Suprapubic skin (tissue), 4 donors: ENCODE measurements at regions not wholly inside any gene's neighbourhood (a gene's known extent, or its start where the extent isn't known, plus 50 kb on each side); places are given as distances from the start of the nearest gene placed in this dataset.

Experiments
- DNase-seq, 2 donors: peaks; one replicate each; pipeline ENCODE4 v3.0.0-alpha.2; 2019; ENCODE audit warnings: low spot score in 2 of 2
- H3K27ac ChIP-seq: fragments of 200-600 bp; sonication (generic); one replicate; pipeline ENCODE4 v1.5.1; 2019
- H3K27me3 ChIP-seq: fragments of 200-600 bp; sonication (generic); one replicate; pipeline ENCODE4 v1.5.1; 2019
- H3K36me3 ChIP-seq: fragments of 200-600 bp; sonication (generic); one replicate; pipeline ENCODE4 v1.5.1; 2019
- H3K4me1 ChIP-seq: fragments of 200-600 bp; sonication (generic); one replicate; pipeline ENCODE4 v1.5.1; 2019
- H3K4me3 ChIP-seq: fragments of 200-600 bp; sonication (generic); one replicate; pipeline ENCODE4 v1.5.1; 2019; ENCODE audit warnings: mild to moderate bottlenecking
- H3K9me3 ChIP-seq: fragments of 200-600 bp; sonication (generic); one replicate; pipeline ENCODE4 v1.5.1; 2019
- CTCF ChIP-seq, 2 donors: fragments of 200-600 bp in 1 of 2; fragments of 450-650 bp in 1 of 2; sonication (generic) in 1 of 2; IDR thresholded peaks; one replicate each; pipeline ENCODE4 v1.5.1; 2016 to 2019; ENCODE audit warnings: antibody characterized with exemption in 2 of 2, mild to moderate bottlenecking in 1 of 2, moderate library complexity in 1 of 2
- EP300 ChIP-seq: sonication (generic); formaldehyde crosslinking; IDR thresholded peaks from one replicate; pipeline ENCODE4 v1.6.1; 2017; ENCODE audit warnings: antibody characterized with exemption
- POLR2A ChIP-seq, 2 donors: fragments of 450-650 bp; IDR thresholded peaks; one replicate each; pipeline ENCODE4 v1.6.1; 2017; ENCODE audit warnings: antibody characterized with exemption in 2 of 2, mild to moderate bottlenecking in 2 of 2, moderate library complexity in 2 of 2
- POLR2AphosphoS5 ChIP-seq, 3 donors: sonication (generic); formaldehyde crosslinking; IDR thresholded peaks; one replicate each; pipeline ENCODE4 v1.6.1; 2017; ENCODE audit warnings: antibody characterized with exemption in 3 of 3
- WGBS: methylation state at CpG from one replicate; pipeline ENCODE4 v1.1.5; 2018; 5-methylcytosine and 5-hydroxymethylcytosine counted together

DNA sequence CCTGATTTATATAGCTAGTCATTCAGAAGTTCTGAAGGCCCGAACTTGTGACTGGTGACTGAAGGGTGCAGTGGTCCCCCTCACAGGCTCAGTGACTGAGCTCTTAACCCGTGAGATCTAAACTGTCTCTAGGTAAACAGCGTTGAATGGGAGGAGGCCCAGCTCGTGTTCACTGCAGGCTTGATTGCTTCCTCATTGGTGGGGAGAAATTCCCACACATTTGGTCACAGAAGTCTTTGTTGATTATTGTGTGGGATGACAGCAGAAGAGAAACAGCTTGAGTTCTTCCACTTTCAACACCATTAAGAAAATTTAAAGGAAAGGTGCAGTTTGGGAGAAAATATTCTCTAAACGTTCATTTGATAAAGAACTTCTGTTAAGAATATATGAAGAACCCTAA is 1178.0 kb downstream of the UQCRFS1 start:
- no peak for DNase-seq
- Histone ChIP-seq H3K4me1 (no peaks in the 10 kb centered on the region), H3K27me3 (no peaks in the 10 kb centered on the region), H3K4me3 (no peak overlapping the region), H3K36me3 (no peaks in the 10 kb centered on the region), H3K9me3 (no peaks in the 10 kb centered on the region), H3K27ac (no peak overlapping the region)
- WGBS: 59% methylated on average over 5 of the region's 5 CpGs
- TF ChIP-seq POLR2A (IDR thresholded peaks at IDR 0.05) (no peak), POLR2AphosphoS5 (IDR thresholded peaks at IDR 0.05) (no peak), CTCF (IDR thresholded peaks at IDR 0.05) (no peak), EP300 (no peak)

DNA sequence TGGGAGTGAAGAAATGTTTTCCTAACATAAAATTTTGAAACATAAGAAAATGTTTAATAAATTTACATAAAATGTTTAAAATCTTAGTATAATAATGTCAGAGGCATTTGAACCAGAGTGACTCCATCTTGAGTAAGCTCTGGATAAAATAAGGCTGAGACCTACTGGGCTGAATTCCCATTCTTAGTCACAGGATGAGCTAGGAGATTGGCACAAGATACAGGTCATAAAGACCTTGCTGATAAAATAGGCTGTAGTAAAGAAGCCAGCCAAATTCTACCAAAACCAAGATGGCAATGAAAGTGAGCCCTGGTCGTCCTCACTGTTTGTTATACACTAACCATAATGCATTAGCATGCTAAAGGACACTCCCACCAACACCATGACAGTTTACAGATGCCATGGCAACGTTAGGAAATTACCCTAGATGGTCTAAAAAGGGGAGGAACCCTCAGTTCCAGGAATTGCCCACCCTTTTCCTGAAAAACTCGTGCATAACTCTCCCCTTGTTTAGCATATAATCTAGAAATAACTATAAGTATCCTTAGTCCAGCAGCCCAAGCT is 1184.0 kb downstream of the UQCRFS1 start:
- Histone ChIP-seq H3K27me3 (no peaks in the 10 kb centered on the region), H3K4me3 (no peak overlapping the region), H3K9me3 (no peaks in the 10 kb centered on the region), H3K27ac (no peak overlapping the region), H3K36me3 (no peaks in the 10 kb centered on the region), H3K4me1 (no peaks in the 10 kb centered on the region)
- no peak for TF ChIP-seq CTCF (IDR thresholded peaks at IDR 0.05)
- no peak for TF ChIP-seq POLR2AphosphoS5 (IDR thresholded peaks at IDR 0.05)
- no peak for TF ChIP-seq POLR2A (IDR thresholded peaks at IDR 0.05)
- no peak for TF ChIP-seq EP300
- DNase-seq: no peak
- 30% methylated on average over 3 of the region's 3 CpGs for WGBS

DNA sequence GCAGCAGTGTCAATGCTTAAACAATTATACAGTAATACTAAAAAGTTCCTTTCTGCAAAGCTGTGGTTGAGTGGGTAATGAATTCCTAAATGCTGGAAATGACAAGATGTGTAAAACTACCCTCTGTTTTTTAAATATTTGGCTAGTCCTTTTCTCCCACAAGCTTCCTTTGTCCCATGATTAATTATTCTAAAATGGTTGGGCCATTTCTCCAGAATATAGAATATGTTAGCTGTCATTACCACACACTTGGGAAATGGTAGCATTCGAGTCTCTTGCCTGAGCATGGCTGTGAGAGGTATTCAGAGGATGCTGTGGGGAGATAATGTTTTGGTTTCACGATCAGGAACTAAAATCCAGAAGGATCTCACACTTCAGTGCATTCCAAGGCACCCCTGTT is 1185.8 kb downstream of the UQCRFS1 start:
- H3K27me3 ChIP-seq: no peaks in the 10 kb centered on the region
- no peak overlapping the region for H3K4me3 ChIP-seq
- WGBS: 80% methylated on average over 2 of the region's 2 CpGs
- H3K36me3 ChIP-seq: no peaks in the 10 kb centered on the region
- DNase-seq: no peak
- no peaks in the 10 kb centered on the region for H3K9me3 ChIP-seq
- TF ChIP-seq POLR2AphosphoS5 (IDR thresholded peaks at IDR 0.05): no peak
- TF ChIP-seq EP300: no peak
- TF ChIP-seq POLR2A (IDR thresholded peaks at IDR 0.05): no peak
- no peak for TF ChIP-seq CTCF (IDR thresholded peaks at IDR 0.05)
- no peaks in the 10 kb centered on the region for H3K4me1 ChIP-seq
- H3K27ac ChIP-seq: no peak overlapping the region

DNA sequence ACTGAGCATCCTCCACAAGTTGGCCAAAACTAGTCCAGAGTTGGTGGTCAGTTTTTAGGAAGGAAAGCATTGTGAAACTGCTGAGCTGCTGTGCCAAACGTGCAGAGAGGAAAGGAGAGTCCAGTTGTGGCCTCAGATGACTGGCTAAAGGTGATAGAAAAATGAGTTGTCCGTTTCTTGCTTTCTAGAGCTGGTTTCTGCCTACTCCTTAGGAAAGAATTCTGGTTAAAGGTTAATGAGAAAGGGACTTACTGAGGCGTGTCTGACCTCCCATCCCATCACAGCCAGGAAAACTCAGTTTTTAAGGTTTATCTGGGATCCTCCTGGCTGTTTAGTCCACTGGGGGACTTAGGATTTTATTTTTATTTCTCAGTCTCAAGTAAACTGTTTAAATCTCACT is 1186.3 kb downstream of the UQCRFS1 start:
- WGBS: 45% methylated on average over 3 of the region's 3 CpGs
- no peak for TF ChIP-seq POLR2A (IDR thresholded peaks at IDR 0.05)
- no peak for TF ChIP-seq EP300
- TF ChIP-seq CTCF (IDR thresholded peaks at IDR 0.05): no peak
- no peak for TF ChIP-seq POLR2AphosphoS5 (IDR thresholded peaks at IDR 0.05)

DNA sequence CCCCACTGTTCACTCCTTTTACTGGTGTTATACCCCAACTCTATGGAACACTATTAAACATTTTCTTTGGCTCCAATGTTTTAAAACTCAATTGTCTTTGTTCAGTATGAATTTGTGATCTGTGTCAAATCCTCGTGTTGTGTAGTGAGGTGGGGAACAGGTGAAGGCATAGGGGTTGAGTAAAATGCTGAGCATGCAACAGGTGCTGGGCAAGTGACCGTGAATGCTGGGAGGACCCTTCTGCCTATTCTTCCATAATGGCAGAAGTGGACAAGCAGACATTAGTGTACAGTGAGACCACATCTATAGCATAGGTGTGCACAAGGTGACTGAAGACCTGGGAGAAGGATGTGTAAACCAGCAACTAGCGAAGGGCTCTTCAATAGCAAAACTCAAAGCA is 1188.0 kb downstream of the UQCRFS1 start:
- H3K36me3 ChIP-seq: no peaks in the 10 kb centered on the region
- H3K27me3 ChIP-seq: peaks cover 3% of the 10 kb centered on the region
- H3K9me3 ChIP-seq: no peaks in the 10 kb centered on the region
- 91% methylated on average over 3 of the region's 3 CpGs for WGBS
- no peaks in the 10 kb centered on the region for H3K4me1 ChIP-seq
- DNase-seq: no peak
- H3K4me3 ChIP-seq: no peak overlapping the region
- H3K27ac ChIP-seq: no peak overlapping the region
- TF ChIP-seq EP300 (no peak), CTCF (IDR thresholded peaks at IDR 0.05) (no peak), POLR2AphosphoS5 (IDR thresholded peaks at IDR 0.05) (no peak)

More for the DNA sequence above, 1186.3 kb downstream of the UQCRFS1 start:
- Histone ChIP-seq H3K4me1 (no peaks in the 10 kb centered on the region), H3K4me3 (no peak overlapping the region), H3K27me3 (no peaks in the 10 kb centered on the region), H3K27ac (no peak overlapping the region), H3K9me3 (no peaks in the 10 kb centered on the region), H3K36me3 (no peaks in the 10 kb centered on the region)
- DNase-seq: no peak
